ENCODE measurements at regions not wholly inside any gene's neighbourhood (a gene's known extent, or its start where the extent isn't known, plus 50 kb on each side); places are given as distances from the start of the nearest gene placed in this dataset.

- TF ChIP-seq, protein P1, sequence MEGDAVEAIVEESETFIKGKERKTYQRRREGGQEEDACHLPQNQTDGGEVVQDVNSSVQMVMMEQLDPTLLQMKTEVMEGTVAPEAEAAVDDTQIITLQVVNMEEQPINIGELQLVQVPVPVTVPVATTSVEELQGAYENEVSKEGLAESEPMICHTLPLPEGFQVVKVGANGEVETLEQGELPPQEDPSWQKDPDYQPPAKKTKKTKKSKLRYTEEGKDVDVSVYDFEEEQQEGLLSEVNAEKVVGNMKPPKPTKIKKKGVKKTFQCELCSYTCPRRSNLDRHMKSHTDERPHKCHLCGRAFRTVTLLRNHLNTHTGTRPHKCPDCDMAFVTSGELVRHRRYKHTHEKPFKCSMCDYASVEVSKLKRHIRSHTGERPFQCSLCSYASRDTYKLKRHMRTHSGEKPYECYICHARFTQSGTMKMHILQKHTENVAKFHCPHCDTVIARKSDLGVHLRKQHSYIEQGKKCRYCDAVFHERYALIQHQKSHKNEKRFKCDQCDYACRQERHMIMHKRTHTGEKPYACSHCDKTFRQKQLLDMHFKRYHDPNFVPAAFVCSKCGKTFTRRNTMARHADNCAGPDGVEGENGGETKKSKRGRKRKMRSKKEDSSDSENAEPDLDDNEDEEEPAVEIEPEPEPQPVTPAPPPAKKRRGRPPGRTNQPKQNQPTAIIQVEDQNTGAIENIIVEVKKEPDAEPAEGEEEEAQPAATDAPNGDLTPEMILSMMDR (IDR thresholded peaks at IDR 0.05 in 2 of 3, conservative IDR thresholded peaks at IDR 0.05 in 1 of 3; ENCODE audit: borderline replicate concordance in 1 of 3, insufficient read depth in 1 of 3, low read depth in 2 of 3, low read length in 2 of 3) = no peak
- TF ChIP-seq SIN3A (IDR thresholded peaks at IDR 0.05; ENCODE audit: low read depth) = no peak
- no peak for TF ChIP-seq POLR2A (IDR thresholded peaks at IDR 0.05; ENCODE audit: borderline replicate concordance, extremely low read depth, insufficient read depth, insufficient read length)
- TF ChIP-seq RAD21 (IDR thresholded peaks at IDR 0.05; ENCODE audit: low read depth) = no peak
- no peak for TF ChIP-seq EZH2phosphoT487 (IDR thresholded peaks at IDR 0.05; ENCODE audit: borderline replicate concordance)
- TF ChIP-seq, protein P2, sequence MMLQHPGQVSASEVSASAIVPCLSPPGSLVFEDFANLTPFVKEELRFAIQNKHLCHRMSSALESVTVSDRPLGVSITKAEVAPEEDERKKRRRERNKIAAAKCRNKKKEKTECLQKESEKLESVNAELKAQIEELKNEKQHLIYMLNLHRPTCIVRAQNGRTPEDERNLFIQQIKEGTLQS (IDR thresholded peaks at IDR 0.05) = no peak
- no peak for TF ChIP-seq EZH2 (IDR thresholded peaks at IDR 0.05)
- TF ChIP-seq FOSL1 (IDR thresholded peaks at IDR 0.05; ENCODE audit: low read depth) = no peak
These were observed 241.5 kb downstream of the DCDC2C start for GRCh38 chr2:3944841-3945240.
